IgD-negative memory B cell (primary cell): ENCODE measurements at regions not wholly inside any gene's neighbourhood (a gene's known extent, or its start where the extent isn't known, plus 50 kb on each side); places are given as distances from the start of the nearest gene placed in this dataset.

Source experiments
- H3K27ac Mint-ChIP-seq, 3 donors: one replicate each; pipeline ENCODE4 v1.8.0; 2020 to 2022; ENCODE audit warnings: mild to moderate bottlenecking in 3 of 3, mixed read lengths in 3 of 3, moderate library complexity in 1 of 3
- H3K27me3 Mint-ChIP-seq: one replicate; pipeline ENCODE4 v1.8.0; 2021; ENCODE audit warnings: mixed read lengths
- H3K36me3 Mint-ChIP-seq: one replicate; pipeline ENCODE4 v1.8.0; 2020; ENCODE audit warnings: mild to moderate bottlenecking, mixed read lengths
- H3K4me1 Mint-ChIP-seq, 3 donors: one replicate each; pipeline ENCODE4 v1.8.0; 2020 to 2022; ENCODE audit warnings: mixed read lengths in 3 of 3, mild to moderate bottlenecking in 1 of 3
- H3K4me3 Mint-ChIP-seq, 4 donors: one replicate each; pipeline ENCODE4 v1.8.0; 2020 to 2022; ENCODE audit warnings: mild to moderate bottlenecking in 4 of 4, mixed read lengths in 4 of 4, moderate library complexity in 3 of 4
- H3K9me3 Mint-ChIP-seq, 3 donors: one replicate each; pipeline ENCODE4 v1.8.0; 2020 to 2021; ENCODE audit warnings: mixed read lengths in 3 of 3, mild to moderate bottlenecking in 1 of 3

DNA sequence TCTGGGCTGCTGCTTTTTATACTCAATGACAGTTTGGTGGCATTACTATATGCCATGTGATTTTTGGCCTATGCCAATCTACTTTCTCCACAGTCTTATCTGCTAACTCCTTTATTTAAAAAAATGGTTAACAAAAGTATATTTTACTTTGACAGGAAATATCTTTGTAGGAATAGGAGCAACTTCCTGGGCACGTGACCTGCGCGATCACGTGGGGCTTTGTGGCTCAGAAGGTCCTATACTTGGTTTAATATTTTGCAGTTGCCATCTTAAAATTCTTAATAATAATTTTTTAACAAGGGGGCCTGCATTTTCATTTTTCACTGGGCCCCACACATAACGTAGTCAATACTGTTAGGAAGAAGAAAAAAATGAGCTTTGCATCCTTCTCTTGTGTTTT is 249.7 kb downstream of the ACTR3 start:
- Mint-ChIP-seq H3K4me3 (no peak overlapping the region), H3K27me3 (peaks cover 5% of the 10 kb centered on the region), H3K4me1 (no peaks in the 10 kb centered on the region), H3K9me3 (peaks cover 0 to 4% (median 2%) of the 10 kb centered on the region in 3 donors), H3K27ac (no peak overlapping the region), H3K36me3 (peaks cover 1% of the 10 kb centered on the region)

DNA sequence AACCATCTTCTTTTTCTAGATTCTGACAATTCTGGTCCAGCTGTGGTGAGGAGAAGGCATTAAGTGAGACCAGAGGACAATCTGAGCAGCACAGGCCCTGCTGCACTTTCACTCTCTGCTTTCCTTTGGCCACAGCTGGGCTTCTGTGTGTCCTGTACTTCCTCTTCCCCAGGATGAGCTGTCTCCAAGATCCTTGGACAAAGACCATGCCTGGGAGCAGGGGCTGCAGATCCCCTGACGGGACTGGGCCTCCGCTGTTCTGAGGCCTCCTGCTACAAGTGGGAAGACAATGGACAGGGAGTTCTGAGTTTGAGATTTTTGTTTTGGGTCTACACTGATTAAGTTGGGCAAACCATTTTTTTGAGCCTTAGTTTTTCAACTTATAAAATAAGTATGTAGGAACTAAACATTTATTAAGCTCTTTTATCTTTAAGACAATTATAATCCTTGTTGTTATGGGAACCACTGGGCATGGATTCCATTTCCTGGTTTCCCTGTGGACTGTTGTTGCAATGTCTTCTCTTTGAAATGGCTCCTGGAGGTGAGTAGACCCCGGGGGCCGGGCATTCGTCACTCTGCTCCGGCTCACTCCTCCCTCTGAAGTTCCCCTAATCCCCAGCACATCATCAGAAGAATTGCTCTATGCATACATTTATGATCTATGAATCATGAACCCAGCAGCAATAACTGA is 266.6 kb downstream of the ACTR3 start:
- Mint-ChIP-seq H3K27me3 (peaks cover 3% of the 10 kb centered on the region), H3K4me1 (peaks cover 0 to 3% (median 0%) of the 10 kb centered on the region in 3 donors), H3K36me3 (no peaks in the 10 kb centered on the region), H3K4me3 (no peak overlapping the region), H3K27ac (no peak overlapping the region), H3K9me3 (peaks cover 0 to 5% (median 0%) of the 10 kb centered on the region in 3 donors)

DNA sequence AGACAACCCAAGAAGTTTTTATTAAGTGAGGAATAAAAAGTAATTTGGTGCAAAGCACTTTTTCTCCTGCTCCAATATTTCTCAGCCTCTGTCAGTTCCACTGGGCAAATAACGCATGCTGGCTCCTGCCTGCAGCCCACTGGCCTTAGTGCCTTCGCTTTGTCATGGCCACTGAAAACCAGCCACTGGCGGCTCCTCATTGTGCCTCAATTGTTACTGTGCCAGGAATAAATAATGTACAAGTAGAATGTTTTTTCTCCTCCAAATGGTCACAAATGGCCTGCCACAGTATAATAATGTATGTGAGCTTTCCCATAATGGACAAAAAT is 267.1 kb downstream of the ACTR3 start:
- Mint-ChIP-seq H3K4me3 (no peak overlapping the region), H3K27me3 (no peaks in the 10 kb centered on the region), H3K27ac (no peak overlapping the region), H3K9me3 (peaks cover 0 to 5% (median 0%) of the 10 kb centered on the region in 3 donors), H3K4me1 (peaks cover 0 to 3% (median 0%) of the 10 kb centered on the region in 3 donors), H3K36me3 (no peaks in the 10 kb centered on the region)

DNA sequence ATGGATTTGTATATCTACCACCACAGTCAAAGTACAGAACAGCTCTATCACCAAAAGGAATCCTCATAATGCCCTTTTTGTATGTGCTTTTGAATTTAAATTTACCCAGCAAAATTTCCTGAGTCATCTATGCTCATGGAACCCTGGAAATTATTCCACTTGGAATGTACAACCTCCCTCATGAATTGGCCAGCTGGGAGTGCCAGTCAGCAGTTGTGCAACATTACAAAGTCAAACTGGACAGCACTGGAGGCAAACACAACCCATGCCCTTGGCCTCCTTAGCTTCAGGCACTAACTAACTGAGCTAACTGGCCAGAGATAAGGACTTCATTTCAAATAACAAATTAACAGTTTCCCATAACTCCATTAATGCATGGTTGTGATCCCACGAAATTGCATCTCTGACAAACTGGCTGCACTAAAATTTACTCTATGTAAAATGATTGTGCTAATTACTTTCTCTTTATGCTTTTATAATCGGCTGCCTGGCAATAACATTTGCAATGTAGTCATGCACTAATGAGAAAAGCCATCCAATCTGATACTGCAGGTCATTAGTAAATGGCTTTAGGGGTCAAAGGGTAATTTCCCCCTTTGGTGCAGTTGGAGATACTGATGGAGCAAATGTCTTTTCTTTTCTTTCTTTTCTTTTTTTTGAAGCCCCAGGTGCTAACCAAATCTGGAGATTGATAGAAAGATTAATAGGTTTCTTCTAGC is 270.5 kb downstream of the ACTR3 start:
- Mint-ChIP-seq H3K9me3 (peaks cover 0 to 3% (median 0%) of the 10 kb centered on the region in 3 donors), H3K4me3 (no peak overlapping the region), H3K27ac (no peak overlapping the region), H3K27me3 (peaks cover 4% of the 10 kb centered on the region), H3K36me3 (no peaks in the 10 kb centered on the region), H3K4me1 (peaks cover 0 to 1% (median 0%) of the 10 kb centered on the region in 3 donors)

DNA sequence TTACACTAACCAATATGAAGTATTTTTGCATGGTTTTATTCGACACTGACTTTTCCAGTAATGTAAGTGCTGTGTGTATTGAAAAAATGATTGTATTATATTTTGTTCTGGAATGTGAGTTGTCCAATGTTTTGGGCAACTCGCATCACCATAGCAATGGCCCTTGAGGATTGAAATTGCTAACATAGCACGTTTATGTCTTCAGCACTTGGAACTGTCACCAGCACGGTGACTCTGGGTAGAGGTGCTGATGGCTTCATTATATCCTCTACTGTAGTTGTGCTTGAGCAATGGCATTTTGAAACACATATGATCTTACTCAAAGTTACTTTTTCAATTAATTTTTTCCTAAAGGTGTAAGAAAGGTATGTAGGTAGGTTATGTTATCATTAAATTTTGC is 271.5 kb downstream of the ACTR3 start:
- H3K27ac Mint-ChIP-seq: no peak overlapping the region
- no peaks in the 10 kb centered on the region for H3K36me3 Mint-ChIP-seq
- H3K4me1 Mint-ChIP-seq: no peaks in the 10 kb centered on the region
- peaks cover 0 to 3% (median 1%) of the 10 kb centered on the region in 3 donors for H3K9me3 Mint-ChIP-seq
- no peak overlapping the region for H3K4me3 Mint-ChIP-seq
- H3K27me3 Mint-ChIP-seq: peaks cover 7% of the 10 kb centered on the region

DNA sequence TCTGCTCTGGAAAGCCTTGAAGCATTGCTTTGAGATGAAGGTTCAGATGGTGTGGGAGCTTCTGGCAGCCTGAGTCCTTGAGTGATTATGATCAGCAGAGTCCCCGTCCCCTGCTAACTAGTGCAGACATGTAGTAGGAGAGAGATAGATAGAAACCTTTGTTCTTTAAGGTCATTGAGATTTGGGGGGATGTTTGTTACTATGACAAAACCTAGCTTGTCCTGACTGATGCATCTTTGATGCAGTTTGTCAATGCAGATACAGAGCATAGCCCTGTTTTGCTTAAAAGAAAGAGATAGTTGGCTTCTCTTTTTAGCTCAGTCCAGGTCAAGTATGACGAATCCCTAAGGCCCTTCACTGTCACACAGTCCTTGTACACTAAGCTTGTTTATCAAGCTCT is 274.6 kb upstream of the DPP10 start:
- no peaks in the 10 kb centered on the region for H3K36me3 Mint-ChIP-seq
- no peak overlapping the region for H3K27ac Mint-ChIP-seq
- no peak overlapping the region for H3K4me3 Mint-ChIP-seq
- H3K27me3 Mint-ChIP-seq: peaks cover 10% of the 10 kb centered on the region
- H3K4me1 Mint-ChIP-seq: peaks cover 0 to 1% (median 0%) of the 10 kb centered on the region in 3 donors
- H3K9me3 Mint-ChIP-seq: peaks cover 1 to 9% (median 5%) of the 10 kb centered on the region in 3 donors

DNA sequence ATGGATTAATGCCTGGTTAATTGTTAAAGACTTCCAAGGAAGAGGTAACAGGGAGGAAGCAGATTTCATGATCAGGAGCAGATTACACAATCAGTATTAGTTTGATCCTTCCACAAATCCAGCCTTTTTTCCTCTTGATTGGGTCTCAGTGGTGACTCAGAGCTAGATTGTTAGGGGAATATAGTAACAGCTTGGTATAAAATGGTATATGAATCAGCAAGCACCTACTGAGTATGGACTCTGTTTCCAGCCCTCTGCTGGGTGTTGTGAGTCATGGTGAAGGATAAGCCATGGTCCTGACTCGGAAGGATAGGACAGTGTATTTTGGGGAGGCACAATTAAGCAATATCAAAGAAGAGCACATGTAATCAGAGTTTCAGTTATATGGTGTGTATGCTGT is 272.4 kb upstream of the DPP10 start:
- peaks cover 0 to 1% (median 0%) of the 10 kb centered on the region in 3 donors for H3K4me1 Mint-ChIP-seq
- no peak overlapping the region for H3K27ac Mint-ChIP-seq
- H3K36me3 Mint-ChIP-seq: no peaks in the 10 kb centered on the region
- H3K27me3 Mint-ChIP-seq: peaks cover 9% of the 10 kb centered on the region
- H3K4me3 Mint-ChIP-seq: no peak overlapping the region
- peaks cover 1 to 9% (median 5%) of the 10 kb centered on the region in 3 donors for H3K9me3 Mint-ChIP-seq

DNA sequence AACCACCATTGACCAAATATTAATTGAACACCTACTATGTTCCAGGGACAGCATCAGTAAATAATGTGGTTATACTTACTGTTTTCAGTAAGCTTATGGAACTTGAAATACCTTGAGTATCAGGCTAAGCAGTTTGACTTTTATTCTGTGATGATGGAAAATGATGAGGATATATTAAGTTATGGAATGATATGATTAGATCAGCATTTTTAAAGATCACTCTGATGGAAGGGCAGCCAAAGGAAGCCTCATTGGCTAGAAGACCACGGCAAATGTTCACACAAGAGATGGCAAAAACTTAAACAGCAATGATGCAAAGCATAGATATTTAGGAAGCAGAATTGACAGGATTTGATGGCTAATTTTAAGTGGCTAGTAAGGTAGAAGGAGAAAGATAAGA is 266.9 kb upstream of the DPP10 start:
- peaks cover 11% of the 10 kb centered on the region for H3K27me3 Mint-ChIP-seq
- no peaks in the 10 kb centered on the region for H3K36me3 Mint-ChIP-seq
- H3K4me3 Mint-ChIP-seq: no peak overlapping the region
- H3K4me1 Mint-ChIP-seq: peaks cover 0 to 1% (median 0%) of the 10 kb centered on the region in 3 donors
- H3K9me3 Mint-ChIP-seq: peaks cover 0 to 3% (median 0%) of the 10 kb centered on the region in 3 donors
- H3K27ac Mint-ChIP-seq: no peak overlapping the region

DNA sequence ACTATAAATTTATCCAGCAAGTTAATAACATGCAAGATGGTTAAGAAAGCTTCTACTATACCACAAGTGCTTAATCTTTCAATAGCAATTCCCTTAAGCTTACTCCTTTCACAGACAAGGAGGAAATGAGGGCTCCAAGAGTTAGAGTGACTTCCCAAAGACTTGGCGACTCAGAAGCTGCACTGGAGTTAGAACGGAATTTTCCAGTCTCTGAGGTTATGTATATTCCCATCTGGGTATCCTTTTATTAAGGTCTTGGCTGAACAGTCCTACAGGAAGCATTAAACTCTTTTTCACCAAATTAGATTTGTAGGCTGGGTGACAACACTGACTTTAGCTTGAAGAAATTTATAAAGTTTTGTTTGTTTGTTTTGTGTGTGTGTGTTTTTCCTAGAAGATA is 256.9 kb upstream of the DPP10 start:
- no peak overlapping the region for H3K27ac Mint-ChIP-seq
- no peak overlapping the region for H3K4me3 Mint-ChIP-seq
- H3K36me3 Mint-ChIP-seq: no peaks in the 10 kb centered on the region
- no peaks in the 10 kb centered on the region for H3K27me3 Mint-ChIP-seq
- peaks cover 0 to 2% (median 0%) of the 10 kb centered on the region in 3 donors for H3K4me1 Mint-ChIP-seq
- H3K9me3 Mint-ChIP-seq: peaks cover 0 to 2% (median 0%) of the 10 kb centered on the region in 3 donors

DNA sequence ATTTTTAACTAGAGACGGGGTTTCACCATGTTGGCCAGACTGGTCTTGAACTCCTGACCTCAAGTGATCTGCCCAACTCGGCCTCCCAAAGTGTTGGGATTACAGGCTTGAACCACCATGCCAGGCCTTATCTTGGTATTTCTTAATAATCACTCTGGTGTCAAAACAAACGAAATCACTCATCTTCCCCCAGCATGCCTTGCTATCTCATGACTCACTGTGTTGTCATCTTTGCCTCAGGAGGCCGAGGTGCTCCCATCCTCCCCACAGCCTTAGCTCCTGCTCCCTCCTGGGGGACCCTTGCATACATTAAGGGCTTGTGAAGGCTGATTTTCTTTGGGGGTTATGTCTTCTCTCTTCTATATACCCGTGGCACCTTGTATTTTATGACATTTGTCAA is 250.1 kb upstream of the DPP10 start:
- peaks cover 0 to 2% (median 0%) of the 10 kb centered on the region in 3 donors for H3K4me1 Mint-ChIP-seq
- H3K9me3 Mint-ChIP-seq: peaks cover 0 to 4% (median 0%) of the 10 kb centered on the region in 3 donors
- H3K36me3 Mint-ChIP-seq: no peaks in the 10 kb centered on the region
- H3K27ac Mint-ChIP-seq: no peak overlapping the region
- H3K4me3 Mint-ChIP-seq: no peak overlapping the region
- H3K27me3 Mint-ChIP-seq: no peaks in the 10 kb centered on the region

DNA sequence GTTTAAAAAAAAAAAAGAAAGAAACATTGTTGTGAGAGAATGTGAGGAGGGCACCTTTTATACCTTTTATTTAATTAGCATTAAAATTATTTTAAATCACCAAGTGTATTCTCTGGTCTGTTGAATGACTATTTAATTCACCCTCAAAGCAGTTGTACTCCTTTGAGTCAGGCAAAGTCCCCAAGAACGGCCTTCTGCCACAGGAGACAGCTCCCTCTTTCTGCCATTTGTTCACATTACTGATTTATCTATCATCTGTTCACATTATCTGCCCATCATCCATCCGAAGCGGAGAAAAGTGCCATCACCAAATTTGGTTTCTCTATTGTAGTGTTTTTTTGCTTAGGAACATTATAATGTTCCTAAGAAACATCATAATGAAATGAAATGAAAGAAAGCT is 240.7 kb upstream of the DPP10 start:
- Mint-ChIP-seq H3K36me3 (no peaks in the 10 kb centered on the region), H3K4me3 (no peak overlapping the region), H3K4me1 (no peaks in the 10 kb centered on the region), H3K9me3 (no peaks in the 10 kb centered on the region), H3K27me3 (peaks cover 2% of the 10 kb centered on the region), H3K27ac (no peak overlapping the region)

DNA sequence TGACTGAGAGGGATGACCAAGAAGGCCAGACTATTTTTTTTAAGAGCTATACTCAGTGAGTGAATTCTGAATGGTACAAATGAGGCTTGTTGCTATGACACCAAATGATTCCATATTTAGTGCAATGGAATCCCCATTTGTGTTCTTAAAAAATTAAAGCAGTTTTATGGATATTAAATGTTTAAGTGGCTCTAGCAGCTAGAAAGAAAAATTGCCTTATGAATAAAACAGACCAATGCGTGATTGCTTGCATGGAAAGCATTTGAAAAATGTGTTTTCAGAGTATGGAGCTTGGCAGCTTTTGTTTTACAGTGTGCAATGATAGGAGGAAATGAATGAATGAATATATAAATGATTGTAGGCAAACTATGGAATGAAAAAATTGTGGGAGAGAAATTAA is 238.8 kb upstream of the DPP10 start:
- H3K4me3 Mint-ChIP-seq: no peak overlapping the region
- H3K27ac Mint-ChIP-seq: no peak overlapping the region
- H3K4me1 Mint-ChIP-seq: no peaks in the 10 kb centered on the region
- peaks cover 3% of the 10 kb centered on the region for H3K36me3 Mint-ChIP-seq
- H3K9me3 Mint-ChIP-seq: peaks cover 0 to 6% (median 0%) of the 10 kb centered on the region in 3 donors
- peaks cover 2% of the 10 kb centered on the region for H3K27me3 Mint-ChIP-seq

DNA sequence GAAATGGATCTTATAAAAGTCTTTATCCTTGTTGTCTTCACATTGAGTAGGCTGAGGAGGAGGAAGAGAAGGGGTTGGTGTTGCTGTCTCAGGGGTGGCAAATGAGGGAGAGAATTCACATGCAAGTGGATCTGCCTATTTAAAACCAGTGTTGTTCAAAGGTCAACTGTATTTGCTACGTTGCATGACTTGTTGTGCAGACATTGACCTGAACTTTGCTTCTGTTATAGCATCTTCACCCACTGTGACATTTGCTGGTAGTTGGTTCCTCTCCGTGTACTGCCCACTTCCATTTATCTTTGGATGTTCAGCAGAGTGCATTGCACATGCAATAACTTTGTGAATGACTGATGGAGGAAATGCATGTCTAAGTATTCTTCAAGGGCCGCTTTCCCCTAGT is 228.6 kb upstream of the DPP10 start:
- no peak overlapping the region for H3K4me3 Mint-ChIP-seq
- H3K9me3 Mint-ChIP-seq: no peaks in the 10 kb centered on the region
- peaks cover 0 to 2% (median 2%) of the 10 kb centered on the region in 3 donors for H3K4me1 Mint-ChIP-seq
- H3K27me3 Mint-ChIP-seq: peaks cover 7% of the 10 kb centered on the region
- H3K36me3 Mint-ChIP-seq: peaks cover 2% of the 10 kb centered on the region
- no peak overlapping the region for H3K27ac Mint-ChIP-seq

DNA sequence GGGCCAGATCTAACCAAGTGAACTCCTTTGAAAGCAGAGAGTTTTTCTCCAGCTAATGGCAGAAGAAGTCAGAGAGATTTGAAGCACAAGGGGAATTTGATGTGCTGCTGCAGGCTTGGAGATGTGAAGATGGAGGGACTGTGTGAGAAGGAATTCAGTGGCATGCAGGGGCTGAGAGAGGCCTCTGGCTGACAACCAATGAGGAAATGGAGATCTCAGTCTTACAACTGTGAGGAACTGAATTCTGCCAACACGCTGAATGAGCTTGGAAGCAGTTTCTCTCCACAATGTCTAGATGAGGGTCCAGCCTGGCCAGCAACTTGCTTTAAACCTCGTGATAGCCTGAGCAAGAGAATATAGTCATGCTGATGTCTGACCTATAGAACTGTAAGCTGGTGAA is 224.1 kb upstream of the DPP10 start:
- Mint-ChIP-seq H3K27me3 (peaks cover 14% of the 10 kb centered on the region), H3K4me1 (no peaks in the 10 kb centered on the region), H3K36me3 (no peaks in the 10 kb centered on the region), H3K4me3 (no peak overlapping the region), H3K27ac (no peak overlapping the region), H3K9me3 (no peaks in the 10 kb centered on the region)

DNA sequence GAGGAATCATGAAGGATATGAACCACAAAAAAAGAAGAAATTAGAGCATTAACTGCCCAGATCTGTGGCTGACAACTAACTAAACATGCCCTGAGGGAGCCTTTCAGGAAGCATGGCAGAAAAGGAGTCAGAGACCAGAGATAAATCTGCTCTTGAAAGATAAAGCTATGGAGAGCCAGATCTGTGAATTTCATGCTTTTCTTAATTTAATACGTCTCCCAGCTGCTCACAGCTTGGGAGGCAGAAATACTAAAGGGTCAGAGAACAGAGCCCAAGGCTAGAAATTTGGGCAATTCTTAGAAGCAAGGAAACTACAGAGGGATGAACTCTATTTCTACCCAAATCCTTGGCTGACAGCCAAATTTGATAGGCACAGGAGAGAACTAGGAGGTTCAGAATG is 223.0 kb upstream of the DPP10 start:
- H3K27ac Mint-ChIP-seq: no peak overlapping the region
- no peaks in the 10 kb centered on the region for H3K36me3 Mint-ChIP-seq
- H3K9me3 Mint-ChIP-seq: no peaks in the 10 kb centered on the region
- H3K4me3 Mint-ChIP-seq: no peak overlapping the region
- no peaks in the 10 kb centered on the region for H3K4me1 Mint-ChIP-seq
- H3K27me3 Mint-ChIP-seq: peaks cover 14% of the 10 kb centered on the region

DNA sequence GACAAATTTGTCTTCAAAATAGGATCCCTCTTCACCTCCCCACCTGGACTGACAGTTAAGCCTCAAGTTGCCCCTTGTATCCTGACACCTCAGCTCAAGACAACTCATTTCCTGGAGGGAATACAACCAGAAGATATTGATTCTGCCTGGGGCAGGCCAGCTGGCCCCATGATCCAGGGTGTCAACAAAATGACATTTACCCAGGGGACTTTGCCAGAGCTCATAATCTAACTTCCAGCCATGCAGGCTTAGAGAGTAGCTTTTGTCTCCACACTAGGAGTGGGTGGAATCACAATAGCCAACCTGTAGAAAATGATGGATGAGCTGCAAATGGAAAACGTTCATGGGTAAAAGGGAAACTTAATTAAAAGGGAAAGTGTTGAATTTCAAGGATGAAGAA is 220.1 kb upstream of the DPP10 start:
- Mint-ChIP-seq H3K36me3 (no peaks in the 10 kb centered on the region), H3K4me3 (no peak overlapping the region), H3K9me3 (peaks cover 0 to 3% (median 1%) of the 10 kb centered on the region in 3 donors), H3K27me3 (peaks cover 10% of the 10 kb centered on the region), H3K27ac (no peak overlapping the region), H3K4me1 (no peaks in the 10 kb centered on the region)
